DMS114 treated with DMSO at 0.1 percent for 48 hours (cell line): ENCODE measurements at regions not wholly inside any gene's neighbourhood (a gene's known extent, or its start where the extent isn't known, plus 50 kb on each side); places are given as distances from the start of the nearest gene placed in this dataset.
A peak's percentile ranks its signal among the peaks of the same experiment; 100 is the strongest.

ENCODE experiments used
- DNase-seq: peaks from one replicate; lab custom pipeline; 2025; ENCODE audit not compliant: unreplicated experiment; lab: John Stamatoyannopoulos, UW

DNA sequence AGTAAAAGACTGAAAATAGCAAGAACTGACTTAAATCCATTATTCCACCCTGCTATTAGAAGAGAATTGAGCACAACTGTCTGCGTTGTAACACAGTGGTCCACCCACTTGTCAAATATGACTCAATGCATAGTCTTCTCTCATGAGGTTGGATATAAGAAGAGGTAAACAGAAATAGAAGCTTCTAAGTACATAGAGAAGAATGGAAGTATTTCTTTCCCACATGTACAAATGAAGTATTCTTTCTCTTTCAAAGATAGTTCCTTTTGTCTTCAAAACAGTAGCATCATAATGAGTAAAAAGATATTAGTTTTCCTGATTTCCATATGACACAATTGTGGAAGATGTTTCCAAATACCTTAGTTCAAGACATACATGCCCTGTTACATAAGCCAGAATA lies 348.6 kb upstream of the CCDC54 start:
- no peak for DNase-seq

DNA sequence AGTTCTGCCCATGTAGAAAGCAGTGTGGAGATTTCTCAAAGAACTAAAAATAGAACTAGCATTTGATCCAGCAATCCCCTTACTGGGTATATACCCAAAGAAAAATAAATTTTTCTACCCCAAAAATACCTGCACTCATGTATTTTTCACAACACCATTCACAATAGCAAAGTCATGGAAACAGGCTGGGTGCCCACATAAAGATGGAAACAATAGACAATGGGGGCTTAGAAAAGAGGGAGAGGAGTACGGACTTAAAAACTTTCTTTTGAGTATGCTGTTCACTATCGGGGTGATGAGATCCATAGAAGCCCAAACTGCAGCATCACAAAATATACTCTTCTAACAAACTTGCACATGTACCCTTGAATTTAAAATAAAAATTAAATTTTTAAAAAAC lies 345.1 kb upstream of the CCDC54 start:
- DNase-seq = no peak

- no peak for DNase-seq
Observed at GRCh38 chr3:107034142-107034541, 343.1 kb upstream of the CCDC54 start.

DNA sequence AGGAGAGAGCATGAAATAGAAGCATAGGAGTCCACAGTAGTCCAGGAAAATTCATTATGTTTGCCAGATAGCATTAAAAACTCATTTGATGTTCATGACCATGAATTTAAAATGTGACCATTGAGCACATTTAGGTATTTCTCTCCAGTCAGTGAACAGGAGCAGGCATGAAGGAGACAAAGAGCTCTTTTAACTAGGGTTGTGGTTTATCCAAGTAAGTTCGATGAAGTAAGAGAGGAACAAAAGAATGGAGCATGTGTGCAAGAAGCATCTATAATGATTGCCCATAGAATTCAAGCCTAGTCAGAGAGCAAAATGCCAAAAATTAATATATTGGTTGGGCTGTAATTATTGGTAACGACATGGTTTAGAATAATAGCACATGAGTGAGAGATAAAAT lies 342.1 kb upstream of the CCDC54 start:
- no peak for DNase-seq

- DNase-seq = no peak
Observed at GRCh38 chr3:107044677-107045076, 332.6 kb upstream of the CCDC54 start.

DNA sequence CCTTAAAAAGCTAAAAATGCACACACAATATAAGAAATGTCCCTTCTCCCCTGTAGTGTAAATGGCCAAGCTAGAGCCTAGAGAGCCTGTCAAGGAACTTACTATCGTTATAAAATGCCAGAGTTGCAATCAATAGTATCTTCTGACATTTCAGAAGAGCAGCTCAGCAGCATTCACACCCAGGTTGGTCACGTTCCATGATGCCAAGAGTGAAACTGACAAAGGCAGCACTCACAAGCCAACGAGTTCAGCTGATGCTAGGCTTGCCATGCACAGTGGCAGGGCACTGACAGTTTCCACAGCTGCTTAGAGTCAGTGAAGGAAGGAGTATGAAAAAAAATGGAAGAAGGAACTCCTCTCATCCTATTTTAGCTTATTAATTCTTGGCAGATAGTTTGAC lies 331.4 kb upstream of the CCDC54 start:
- DNase-seq = no peak

DNA sequence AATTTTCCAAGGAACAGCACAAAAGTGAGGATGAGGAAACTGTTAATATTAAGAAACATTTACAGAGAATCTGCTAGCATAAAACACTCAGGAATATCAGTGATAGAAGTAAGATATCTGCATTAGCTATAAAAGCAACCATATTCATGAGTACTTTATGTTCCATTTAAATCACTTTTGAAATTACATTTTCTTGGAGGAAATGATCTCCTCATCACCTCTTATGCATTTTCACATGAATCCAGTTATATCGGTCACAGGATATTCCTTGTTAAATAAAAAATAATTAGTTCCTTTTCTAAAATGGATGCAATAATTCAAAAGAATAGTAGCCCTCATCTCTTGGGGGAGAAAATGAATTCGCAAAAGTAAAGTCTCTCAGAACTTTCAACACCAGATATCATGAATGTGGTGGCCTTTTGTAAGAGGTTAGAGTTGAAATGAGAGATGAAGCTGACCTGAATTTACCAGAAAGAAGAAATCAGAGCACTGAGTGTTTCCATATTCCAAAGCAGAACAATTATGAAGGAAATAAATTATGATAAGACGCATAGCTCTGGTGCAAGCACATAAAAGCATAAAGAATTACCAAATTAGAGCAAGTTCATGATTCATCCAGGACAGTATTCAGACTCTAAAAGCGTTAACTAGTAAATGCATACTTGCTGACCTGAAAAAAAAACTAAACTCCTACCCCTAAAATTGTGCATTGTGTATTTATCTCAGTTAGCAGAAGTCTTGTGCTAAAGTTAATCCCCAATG lies 321.9 kb upstream of the CCDC54 start:
- DNase-seq = no peak

GRCh38 chr3:107061466-107061865 lies 315.8 kb upstream of the CCDC54 start:
- DNase-seq = no peak

DNA sequence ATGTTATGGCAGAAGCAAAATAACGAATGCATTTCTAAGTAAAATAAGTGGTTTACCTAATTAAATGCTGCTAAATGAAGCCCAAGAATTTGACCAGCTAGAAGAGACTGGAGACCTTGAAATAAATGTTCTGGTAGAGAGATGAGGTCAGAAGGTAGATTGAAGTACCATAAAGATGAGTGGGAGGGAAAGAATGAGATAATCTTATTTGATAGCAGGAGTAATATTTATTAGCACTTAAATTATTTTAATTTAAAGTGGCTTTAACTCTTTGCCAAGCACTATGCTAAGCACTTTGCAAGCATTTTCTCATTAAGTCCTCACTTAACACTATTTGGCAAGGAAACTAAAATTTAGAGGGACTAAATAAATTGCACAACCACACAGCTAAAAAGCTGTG lies 314.9 kb upstream of the CCDC54 start:
- DNase-seq = no peak

- no peak for DNase-seq
Observed at GRCh38 chr3:107062787-107063186, 314.5 kb upstream of the CCDC54 start.

DNA sequence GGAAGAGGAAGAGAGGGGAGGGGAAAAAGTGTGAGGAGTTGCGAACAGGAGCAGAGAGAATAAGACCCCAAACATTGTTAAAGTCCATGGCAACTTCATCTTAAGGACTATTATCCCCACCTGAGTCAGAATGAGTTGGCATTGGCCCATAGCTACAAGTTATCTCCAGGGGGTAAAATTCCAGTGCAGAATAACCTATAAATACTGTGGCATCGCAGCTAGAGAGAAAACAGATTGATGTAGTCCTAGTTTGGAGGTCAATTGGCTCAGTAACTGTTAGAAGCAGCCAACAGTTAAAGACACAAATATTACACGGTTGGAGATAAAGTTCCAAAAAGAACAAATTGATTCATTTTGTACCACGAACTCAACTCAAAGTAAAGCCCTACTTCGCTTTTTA lies 313.9 kb upstream of the CCDC54 start:
- DNase-seq = no peak

- peak; percentile 49 for DNase-seq
Observed at GRCh38 chr3:107064405-107065060, 312.7 kb upstream of the CCDC54 start.

GRCh38 chr3:107065094-107065861 lies 312.0 kb upstream of the CCDC54 start:
- DNase-seq = no peak

- no peak for DNase-seq
Observed at GRCh38 chr3:107067421-107067820, 309.8 kb upstream of the CCDC54 start.

- no peak for DNase-seq
Observed at GRCh38 chr3:107068980-107069379, 308.3 kb upstream of the CCDC54 start.

DNA sequence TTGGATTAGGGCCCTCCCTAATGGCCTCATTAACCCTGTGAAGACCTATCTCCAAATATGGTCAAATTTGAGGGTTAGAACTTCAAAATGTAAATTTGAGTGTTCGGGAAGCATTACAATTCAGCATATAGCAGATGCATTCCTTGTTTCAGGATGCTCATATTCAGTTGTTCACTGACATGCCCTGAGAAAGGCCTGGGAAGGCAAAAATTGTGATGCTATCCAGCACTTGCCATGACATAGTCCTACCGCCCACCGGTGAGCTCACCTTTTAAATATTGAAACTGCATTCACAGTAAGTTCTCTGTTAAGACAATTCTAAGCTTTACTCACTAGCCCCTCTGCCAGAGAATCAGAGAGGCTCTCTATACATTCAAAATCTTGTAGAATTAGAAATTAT lies 300.3 kb upstream of the CCDC54 start:
- DNase-seq = no peak

- no peak for DNase-seq
Observed at GRCh38 chr3:107077391-107077790, 299.8 kb upstream of the CCDC54 start.

GRCh38 chr3:107082527-107082926 lies 294.7 kb upstream of the CCDC54 start:
- no peak for DNase-seq

GRCh38 chr3:107085261-107085660 lies 292.0 kb upstream of the CCDC54 start:
- no peak for DNase-seq

DNA sequence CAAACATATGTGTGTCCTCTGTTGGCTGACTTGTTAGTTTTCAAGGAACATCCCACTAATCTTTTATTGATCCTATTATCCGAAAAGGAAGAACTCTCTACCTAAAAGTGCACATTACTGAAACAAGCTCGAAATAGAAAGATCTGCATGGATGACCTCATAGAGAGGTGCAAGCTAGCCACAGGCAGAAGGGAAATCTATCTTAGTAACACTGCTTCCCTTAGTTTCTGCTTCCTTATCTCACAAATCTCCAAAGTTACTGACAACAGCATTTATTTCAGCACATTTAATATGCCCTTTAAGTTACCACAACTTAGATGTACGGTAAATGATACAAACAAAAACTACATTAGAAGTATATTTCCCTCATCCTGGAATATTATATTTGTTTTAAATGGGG lies 285.1 kb upstream of the CCDC54 start:
- no peak for DNase-seq

DNA sequence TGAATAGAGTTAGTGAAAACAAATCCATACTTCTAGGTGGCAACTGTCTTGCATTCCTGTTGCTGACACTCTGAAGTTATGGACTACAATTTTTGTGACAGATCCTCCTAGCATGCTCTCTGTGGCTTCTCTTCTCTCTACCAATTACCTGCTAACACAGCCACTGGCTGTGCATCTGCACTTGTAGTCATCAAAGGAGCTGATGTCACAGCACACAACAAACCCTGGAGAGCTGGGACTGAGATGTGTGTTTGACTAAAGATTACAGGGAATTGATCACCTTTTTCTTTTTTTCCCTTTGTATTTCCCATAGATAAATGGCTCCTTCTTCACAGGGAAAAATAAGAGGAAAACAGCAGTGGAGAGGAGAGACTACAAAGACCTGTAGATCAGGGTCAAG lies 278.4 kb upstream of the CCDC54 start:
- DNase-seq = no peak

GRCh38 chr3:107100137-107100536 lies 277.1 kb upstream of the CCDC54 start:
- no peak for DNase-seq
